HG02759 (cell line): ENCODE measurements at regions not wholly inside any gene's neighbourhood (a gene's known extent, or its start where the extent isn't known, plus 50 kb on each side); places are given as distances from the start of the nearest gene placed in this dataset.
"Not testable (repeated sequence)": the region's sequence is repeated elsewhere in the genome, so short reads cannot be mapped to it uniquely, and the experiment has no call there.

ENCODE experiments used
- ATAC-seq: cut with Tn5 transposase; IDR thresholded peaks from one replicate; pipeline ENCODE4 v1.9.1; 2021; ENCODE audit warnings: mild to moderate bottlenecking, moderate library complexity; ENCODE audit not compliant: unreplicated experiment

GRCh38 chr5:155485386-155485785 lies 471.8 kb downstream of the KIF4B start:
- no peak for ATAC-seq

- ATAC-seq = no peak
Observed at GRCh38 chr5:155489949-155490348, 476.4 kb downstream of the KIF4B start.

GRCh38 chr5:155492191-155492590 lies 478.6 kb downstream of the KIF4B start:
- ATAC-seq = no peak

GRCh38 chr5:155504606-155505005 lies 491.1 kb downstream of the KIF4B start:
- ATAC-seq = no peak

- no peak for ATAC-seq
Observed at GRCh38 chr5:155507363-155507762, 493.8 kb downstream of the KIF4B start.

GRCh38 chr5:155508673-155509072 lies 495.1 kb downstream of the KIF4B start:
- ATAC-seq = no peak

- no peak for ATAC-seq
Observed at GRCh38 chr5:155512329-155512728, 498.8 kb downstream of the KIF4B start.

- ATAC-seq = no peak
Observed at GRCh38 chr5:155514105-155514563, 500.6 kb downstream of the KIF4B start.

GRCh38 chr5:155522540-155522939 lies 509.0 kb downstream of the KIF4B start:
- no peak for ATAC-seq

- ATAC-seq = no peak
Observed at GRCh38 chr5:155529362-155529761, 515.8 kb downstream of the KIF4B start.

- ATAC-seq = no peak
Observed at GRCh38 chr5:155530046-155530445, 516.5 kb downstream of the KIF4B start.

- no peak for ATAC-seq
Observed at GRCh38 chr5:155532621-155533311, 519.2 kb downstream of the KIF4B start.

GRCh38 chr5:155540000-155540595 lies 526.5 kb downstream of the KIF4B start:
- no peak for ATAC-seq

- ATAC-seq = no peak
Observed at GRCh38 chr5:155546075-155546474, 532.5 kb downstream of the KIF4B start.

- ATAC-seq = no peak
Observed at GRCh38 chr5:155554500-155554899, 540.9 kb downstream of the KIF4B start.

GRCh38 chr5:155556222-155556621 lies 542.7 kb downstream of the KIF4B start:
- ATAC-seq = no peak

GRCh38 chr5:155556700-155557099 lies 543.1 kb downstream of the KIF4B start:
- no peak for ATAC-seq

- no peak for ATAC-seq
Observed at GRCh38 chr5:155562158-155562557, 548.6 kb downstream of the KIF4B start.

- ATAC-seq = no peak
Observed at GRCh38 chr5:155564541-155564940, 551.0 kb downstream of the KIF4B start.

GRCh38 chr5:155575861-155576260 lies 562.3 kb downstream of the KIF4B start:
- no peak for ATAC-seq

- not testable (repeated sequence) for ATAC-seq
Observed at GRCh38 chr5:155586808-155587207, 573.3 kb downstream of the KIF4B start.

- no peak for ATAC-seq
Observed at GRCh38 chr5:155587458-155587857, 573.9 kb downstream of the KIF4B start.

- ATAC-seq = no peak
Observed at GRCh38 chr5:155591273-155591672, 577.7 kb downstream of the KIF4B start.
